Cardiac septum (tissue), 1 donor: ENCODE measurements at regions not wholly inside any gene's neighbourhood (a gene's known extent, or its start where the extent isn't known, plus 50 kb on each side); places are given as distances from the start of the nearest gene placed in this dataset.
"Not testable (repeated sequence)": the region's sequence is repeated elsewhere in the genome, so short reads cannot be mapped to it uniquely, and the experiment has no call there.

Experiments
- DNase-seq: peaks from one replicate; pipeline ENCODE4 v3.0.0-alpha.2; 2020; ENCODE audit warnings: low spot score
- intact Hi-C: fragments of 100-400 bp; cut with DNase I; formaldehyde crosslinking; loops from one replicate; pipeline ENCODE4 v1.14.0; 2022
- donor health status: DM: no; HTN: no; CAD: no.

GRCh38 chr4:81723927-81724587, 252.3 kb upstream of the RASGEF1B start:
- no peak for DNase-seq
- intact Hi-C loops = loop anchor here (10.0 kb wide), 1 partner anchor 249 kb away; the partner anchor contains the start of gene RASGEF1B

- intact Hi-C loops = loop anchor here (10.0 kb wide), 1 partner anchor 248 kb away; the partner anchor contains the start of gene RASGEF1B
- DNase-seq = no peak
Measured at GRCh38 chr4:81723019-81723884, 251.5 kb upstream of the RASGEF1B start.

GRCh38 chr4:81722290-81722851, 250.7 kb upstream of the RASGEF1B start:
- intact Hi-C loops = loop anchor here (10.0 kb wide), 1 partner anchor 248 kb away; the partner anchor contains the start of gene RASGEF1B
- DNase-seq = no peak

- no peak for DNase-seq
- intact Hi-C loops = no loop called here
Measured at GRCh38 chr4:81715757-81716156, 244.1 kb upstream of the RASGEF1B start.

DNA sequence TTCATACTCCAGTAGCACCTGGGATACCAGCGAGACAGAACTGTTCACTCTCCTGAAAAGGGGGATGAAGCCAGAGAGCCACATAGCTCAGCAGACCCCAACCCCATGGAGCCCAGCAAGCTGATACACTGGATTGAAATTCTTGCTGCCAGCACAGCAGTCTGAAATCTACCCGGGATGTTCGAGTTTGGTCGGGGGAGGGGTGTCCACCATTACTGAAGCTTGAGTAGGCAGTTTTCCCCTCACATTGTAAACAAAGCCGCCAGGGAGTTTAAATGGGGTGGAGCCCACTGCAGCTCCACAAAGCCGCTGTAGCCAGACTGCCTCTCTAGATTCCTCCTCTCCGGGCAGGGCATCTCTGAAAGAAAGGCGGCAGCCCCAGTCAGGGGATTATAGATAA, 243.7 kb upstream of the RASGEF1B start:
- intact Hi-C loops, DNase-seq: not testable (repeated sequence)

GRCh38 chr4:81714291-81714690, 242.6 kb upstream of the RASGEF1B start:
- intact Hi-C loops = no loop called here
- DNase-seq = no peak

GRCh38 chr4:81712714-81713113, 241.0 kb upstream of the RASGEF1B start:
- intact Hi-C loops = no loop called here
- DNase-seq = no peak

DNA sequence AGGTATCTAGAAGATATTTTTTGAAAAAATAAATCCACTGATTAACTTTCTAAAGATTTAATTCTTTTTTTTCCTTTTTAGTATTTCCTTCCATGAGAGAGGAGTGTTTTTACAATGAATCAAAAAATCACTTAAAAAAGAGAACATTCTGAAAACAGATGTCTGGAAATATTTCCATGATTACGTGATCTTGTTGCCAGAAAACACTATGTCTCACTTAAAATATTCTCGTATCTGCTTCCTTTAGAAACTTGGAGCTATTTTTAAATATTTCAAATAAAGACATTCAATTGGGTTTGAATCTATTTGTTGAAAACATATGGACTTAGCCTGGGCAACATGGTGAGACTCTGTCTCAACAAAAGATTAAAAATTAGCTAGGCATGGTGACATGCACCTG, 232.8 kb upstream of the RASGEF1B start:
- intact Hi-C loops = no loop called here
- no peak for DNase-seq

GRCh38 chr4:81700189-81700588, 228.5 kb upstream of the RASGEF1B start:
- intact Hi-C loops = no loop called here
- no peak for DNase-seq

- no peak for DNase-seq
- intact Hi-C loops = no loop called here
Measured at GRCh38 chr4:81698538-81699296, 227.0 kb upstream of the RASGEF1B start.

- intact Hi-C loops = no loop called here
- DNase-seq = no peak
Measured at GRCh38 chr4:81694176-81694913, 222.6 kb upstream of the RASGEF1B start.

DNA sequence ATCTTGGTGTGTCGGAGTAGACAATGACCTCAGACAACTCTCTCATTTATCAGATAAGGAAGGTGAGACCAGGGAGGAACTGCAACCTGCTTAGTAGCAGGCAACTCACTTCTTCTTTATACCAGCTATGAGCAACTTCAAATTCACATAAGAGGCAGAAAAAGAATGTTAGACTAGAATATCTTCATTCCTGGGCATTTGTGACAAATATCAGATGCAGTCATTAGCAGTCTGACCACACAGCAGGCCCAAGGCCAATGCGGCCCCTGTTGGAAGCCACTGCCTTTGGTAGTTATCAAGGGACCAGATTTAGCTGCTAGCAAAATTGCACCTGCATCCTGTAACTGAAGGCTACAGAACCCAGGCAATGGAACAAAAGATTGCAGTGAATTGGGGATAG, 219.2 kb upstream of the RASGEF1B start:
- DNase-seq = no peak
- intact Hi-C loops = no loop called here

GRCh38 chr4:81688085-81688484, 216.4 kb upstream of the RASGEF1B start:
- intact Hi-C loops = no loop called here
- no peak for DNase-seq

DNA sequence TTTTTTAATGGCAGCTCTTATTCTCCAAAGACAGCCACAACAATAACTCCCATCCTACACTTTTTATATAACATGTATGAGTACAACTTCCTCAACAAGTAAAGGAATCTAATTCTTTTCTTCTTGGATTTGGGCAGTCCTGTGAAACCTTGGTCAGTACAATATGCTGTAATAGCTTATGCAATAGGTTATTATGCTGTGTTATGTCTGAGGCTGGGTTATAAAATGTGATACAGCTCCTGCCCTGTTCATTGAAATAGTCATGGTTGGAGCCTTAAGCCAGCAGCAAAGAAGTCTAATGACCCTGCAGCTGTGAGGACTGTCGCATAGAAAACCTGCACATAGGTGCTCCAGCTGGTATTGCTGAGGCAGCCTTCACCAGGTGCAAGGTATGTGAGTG, 215.8 kb upstream of the RASGEF1B start:
- intact Hi-C loops = no loop called here
- DNase-seq = no peak

GRCh38 chr4:81685104-81685503, 213.4 kb upstream of the RASGEF1B start:
- intact Hi-C loops = no loop called here
- DNase-seq = no peak

DNA sequence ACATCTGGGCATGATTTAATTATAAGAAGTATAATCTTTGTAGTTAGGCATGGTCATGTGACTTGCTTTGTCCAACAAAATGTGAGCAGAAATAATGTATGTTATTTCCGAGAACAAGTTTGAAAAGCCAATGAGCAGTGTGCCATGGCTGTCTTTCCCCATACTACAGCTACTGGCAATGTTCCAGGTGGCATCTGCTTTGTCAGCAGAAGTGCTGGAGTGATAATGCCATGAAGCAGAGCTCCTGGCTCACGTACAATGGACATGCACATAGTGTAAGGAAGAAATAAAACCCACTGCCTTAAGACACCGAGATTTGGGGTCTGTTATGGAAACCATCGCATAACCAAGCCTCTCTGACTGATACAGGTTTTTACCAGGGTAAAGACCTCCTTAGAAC, 212.6 kb upstream of the RASGEF1B start:
- intact Hi-C loops = no loop called here

GRCh38 chr4:81682492-81682891, 210.8 kb upstream of the RASGEF1B start:
- no peak for DNase-seq
- intact Hi-C loops = no loop called here

More for the DNA sequence above, 212.6 kb upstream of the RASGEF1B start:
- DNase-seq = no peak

GRCh38 chr4:81679315-81679714, 207.6 kb upstream of the RASGEF1B start:
- no peak for DNase-seq
- intact Hi-C loops = no loop called here

DNA sequence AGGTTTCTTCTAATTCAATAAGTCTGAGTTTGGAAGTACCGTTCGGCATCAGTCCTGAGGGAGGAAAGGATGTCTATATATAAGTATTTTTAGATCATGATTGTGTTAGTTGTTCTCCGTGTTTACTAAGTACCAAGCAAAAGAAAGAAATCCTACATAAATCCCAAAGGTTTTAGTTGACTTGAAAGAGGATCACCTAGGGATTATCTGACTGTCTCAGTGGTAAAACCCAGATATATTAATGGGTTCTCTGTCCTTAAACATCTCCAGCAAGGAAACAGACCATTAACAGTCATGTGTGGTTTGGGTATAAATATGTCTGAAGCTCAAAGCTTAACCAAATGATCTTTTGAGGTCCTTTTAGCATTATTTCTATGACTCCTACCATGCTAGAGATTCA, 207.1 kb upstream of the RASGEF1B start:
- intact Hi-C loops = no loop called here

More for the DNA sequence above, 207.1 kb upstream of the RASGEF1B start:
- no peak for DNase-seq
